HEK293 (cell line): ENCODE measurements at regions not wholly inside any gene's neighbourhood (a gene's known extent, or its start where the extent isn't known, plus 50 kb on each side); places are given as distances from the start of the nearest gene placed in this dataset.

Experiments used
- CTCF ChIA-PET: fragments of 350-600 bp; formaldehyde crosslinking; extraction: SDS; loops from one replicate; lab custom pipeline; 2021; ENCODE audit warnings: antibody characterized with exemption; lab: Yijun Ruan, JAX
- POLR2A ChIA-PET: fragments of 300-600 bp; formaldehyde crosslinking; extraction: SDS; loops from one replicate; lab custom pipeline; 2020; ENCODE audit warnings: antibody characterized with exemption, inconsistent platforms; lab: Yijun Ruan, JAX
- H3K27ac ChIP-seq: fragments of 200-500 bp; sonication (Bioruptor generic); 2 replicates; pipeline ENCODE4 v1.5.1; 2014; ENCODE audit warnings: low read depth, low read length, control low read depth, inconsistent platforms; ENCODE audit errors: extremely low read depth
- H3K36me3 ChIP-seq, 2 experiments: fragments of 200-500 bp in 1 of 2; sonication (Bioruptor generic) in 1 of 2; 1 replicate in 1 of 2; 2 replicates in 1 of 2; pipeline ENCODE4 v1.5.1; 2014 to 2017; ENCODE audit warnings: inconsistent platforms in 2 of 2, low read length in 2 of 2; ENCODE audit not compliant: control insufficient read depth in 2 of 2, insufficient read depth in 1 of 2
- H3K4me1 ChIP-seq: fragments of 200-500 bp; sonication (Bioruptor generic); 2 replicates; pipeline ENCODE4 v1.5.1; 2014; ENCODE audit warnings: mild to moderate bottlenecking, low read length, inconsistent platforms; ENCODE audit not compliant: control insufficient read depth, insufficient read depth
- H3K4me3 ChIP-seq: 2 replicates; pipeline ENCODE4 v1.5.1; 2011; ENCODE audit warnings: low read depth, mild to moderate bottlenecking, control low read depth, low read length, moderate library complexity
- H3K9me3 ChIP-seq: fragments of 200-500 bp; sonication (Bioruptor generic); 2 replicates; pipeline ENCODE4 v1.5.1; 2014; ENCODE audit warnings: low read depth, low read length, inconsistent platforms; ENCODE audit not compliant: control insufficient read depth, insufficient read depth
- BCL11A ChIP-seq: fragments of 450-650 bp; formaldehyde crosslinking; IDR thresholded peaks from 2 replicates; pipeline ENCODE4 v1.5.1; 2016; ENCODE audit warnings: low read depth, missing biosample characterization, missing genetic modification characterization
- BCL6B ChIP-seq: fragments of 450-650 bp; formaldehyde crosslinking; IDR thresholded peaks from 2 replicates; pipeline ENCODE4 v1.5.1; 2017; ENCODE audit warnings: missing biosample characterization, missing genetic modification characterization
- CTCF ChIP-seq: fragments of 450-650 bp; formaldehyde crosslinking; IDR thresholded peaks from 2 replicates; pipeline ENCODE4 v1.5.1; 2016; ENCODE audit warnings: missing biosample characterization, missing genetic modification characterization
- MYNN ChIP-seq: fragments of 450-650 bp; formaldehyde crosslinking; IDR thresholded peaks from 2 replicates; pipeline ENCODE4 v1.5.1; 2016; ENCODE audit warnings: missing biosample characterization, missing genetic modification characterization, borderline replicate concordance
- REST ChIP-seq: fragments of 450-650 bp; formaldehyde crosslinking; IDR thresholded peaks from 2 replicates; pipeline ENCODE4 v1.5.1; 2016; ENCODE audit warnings: missing biosample characterization, missing genetic modification characterization
- SALL2 ChIP-seq: fragments of 450-650 bp; formaldehyde crosslinking; IDR thresholded peaks from 2 replicates; pipeline ENCODE4 v1.5.0; 2017; ENCODE audit warnings: missing biosample characterization, mild to moderate bottlenecking, missing genetic modification characterization, borderline replicate concordance
- SCRT2 ChIP-seq: fragments of 450-650 bp; formaldehyde crosslinking; IDR thresholded peaks from 2 replicates; pipeline ENCODE4 v1.5.1; 2016; ENCODE audit warnings: missing biosample characterization, missing genetic modification characterization
- SETDB1 ChIP-seq: IDR thresholded peaks from one replicate; pipeline ENCODE4 v1.6.1; 2017; ENCODE audit warnings: mild to moderate bottlenecking, low read length, moderate library complexity, mixed read lengths; ENCODE audit not compliant: insufficient read length
- ZFP41 ChIP-seq: fragments of 450-650 bp; formaldehyde crosslinking; IDR thresholded peaks from 2 replicates; pipeline ENCODE4 v1.5.1; 2016; ENCODE audit warnings: missing biosample characterization, missing genetic modification characterization, borderline replicate concordance
- ZNF155 ChIP-seq: fragments of 450-650 bp; formaldehyde crosslinking; IDR thresholded peaks from 2 replicates; pipeline ENCODE4 v1.5.1; 2016; ENCODE audit warnings: missing biosample characterization, missing genetic modification characterization
- ZNF184 ChIP-seq: fragments of 450-650 bp; IDR thresholded peaks from 2 replicates; pipeline ENCODE4 v1.5.1; 2018; ENCODE audit warnings: missing biosample characterization, mild to moderate bottlenecking, missing genetic modification characterization
- ZNF211 ChIP-seq: fragments of 450-650 bp; formaldehyde crosslinking; IDR thresholded peaks from 2 replicates; pipeline ENCODE4 v1.5.1; 2016; ENCODE audit warnings: low read depth, missing biosample characterization, missing genetic modification characterization
- ZNF404 ChIP-seq: fragments of 450-650 bp; formaldehyde crosslinking; IDR thresholded peaks from 2 replicates; pipeline ENCODE4 v1.5.1; 2017; ENCODE audit warnings: missing biosample characterization, missing genetic modification characterization
- ZNF423 ChIP-seq: fragments of 450-650 bp; formaldehyde crosslinking; IDR thresholded peaks from 2 replicates; pipeline ENCODE4 v1.5.1; 2016; ENCODE audit warnings: missing biosample characterization, missing genetic modification characterization
- ZNF433 ChIP-seq: fragments of 450-650 bp; formaldehyde crosslinking; IDR thresholded peaks from 2 replicates; pipeline ENCODE4 v1.5.1; 2016; ENCODE audit warnings: missing biosample characterization, missing genetic modification characterization, low read depth
- ZNF473 ChIP-seq: fragments of 450-650 bp; formaldehyde crosslinking; IDR thresholded peaks from 2 replicates; pipeline ENCODE4 v1.5.1; 2017; ENCODE audit warnings: missing biosample characterization, missing genetic modification characterization
- ZNF639 ChIP-seq: fragments of 450-650 bp; formaldehyde crosslinking; IDR thresholded peaks from 2 replicates; pipeline ENCODE4 v1.5.1; 2016; ENCODE audit warnings: missing biosample characterization, missing genetic modification characterization
- ZNF660 ChIP-seq: fragments of 450-650 bp; IDR thresholded peaks from 2 replicates; pipeline ENCODE4 v1.5.1; 2018; ENCODE audit warnings: missing biosample characterization, mild to moderate bottlenecking, missing genetic modification characterization
- ZNF76 ChIP-seq: fragments of 450-650 bp; formaldehyde crosslinking; IDR thresholded peaks from 2 replicates; pipeline ENCODE4; 2016; ENCODE audit warnings: low read depth, missing biosample characterization, missing genetic modification characterization, borderline replicate concordance
- ZNF768 ChIP-seq: fragments of 450-650 bp; formaldehyde crosslinking; IDR thresholded peaks from 2 replicates; pipeline ENCODE4 v1.5.1; 2018; ENCODE audit warnings: missing biosample characterization, mild to moderate bottlenecking, missing genetic modification characterization
- ZNF792 ChIP-seq: fragments of 450-650 bp; formaldehyde crosslinking; IDR thresholded peaks from 2 replicates; pipeline ENCODE4 v1.5.1; 2016; ENCODE audit warnings: missing biosample characterization, missing genetic modification characterization
- ZSCAN18 ChIP-seq: fragments of 450-650 bp; formaldehyde crosslinking; IDR thresholded peaks from 2 replicates; pipeline ENCODE4 v1.5.1; 2016; ENCODE audit warnings: missing biosample characterization, missing genetic modification characterization
- ZSCAN23 ChIP-seq: fragments of 450-650 bp; formaldehyde crosslinking; IDR thresholded peaks from 2 replicates; pipeline ENCODE4 v1.5.1; 2016; ENCODE audit warnings: missing biosample characterization, missing genetic modification characterization

- ChIA-PET CTCF (no interaction called here), POLR2A (no interaction called here)
- H3K4me1 ChIP-seq, result no peaks in the 10 kb centered on the region
Measured at GRCh38 chr15:37536967-37537605, 397.4 kb upstream of the TMCO5A start.

GRCh38 chr15:37537802-37538201 is 396.6 kb upstream of the TMCO5A start:
- Histone ChIP-seq H3K4me1 (no peaks in the 10 kb centered on the region), H3K4me3 (no peak overlapping the region), H3K9me3 (no peaks in the 10 kb centered on the region), H3K27ac (no peak overlapping the region), H3K36me3 (no peaks in the 10 kb centered on the region)
- ChIA-PET CTCF (no interaction called here), POLR2A (no interaction called here)
- no peak for TF ChIP-seq ZNF423
- no peak for TF ChIP-seq SALL2
- no peak for TF ChIP-seq ZNF76
- TF ChIP-seq ZNF404 (tag by site-specific recombination), result no peak
- TF ChIP-seq SCRT2 (tag by site-specific recombination), result no peak
- no peak for TF ChIP-seq MYNN (tag by site-specific recombination)
- no peak for TF ChIP-seq ZSCAN18
- TF ChIP-seq REST (tag by site-specific recombination), result no peak
- no peak for TF ChIP-seq ZNF433 (tag by site-specific recombination)
- no peak for TF ChIP-seq ZNF211 (tag by site-specific recombination)
- no peak for TF ChIP-seq ZNF768
- no peak for TF ChIP-seq BCL6B (tag by site-specific recombination)
- no peak for TF ChIP-seq ZFP41 (tag by site-specific recombination)
- no peak for TF ChIP-seq ZNF660 (tag by site-specific recombination)

More at GRCh38 chr15:37536967-37537605, 397.4 kb upstream of the TMCO5A start:
- H3K36me3 ChIP-seq, result no peaks in the 10 kb centered on the region
- H3K27ac ChIP-seq, result no peak overlapping the region
- H3K9me3 ChIP-seq, result no peaks in the 10 kb centered on the region
- TF ChIP-seq BCL11A (no peak), ZNF155 (no peak), SETDB1 (no peak), CTCF (no peak), ZNF639 (tag by site-specific recombination) (no peak), ZSCAN23 (tag by site-specific recombination) (no peak), ZNF792 (tag by site-specific recombination) (no peak), ZNF473 (no peak), ZNF184 (tag by site-specific recombination) (no peak)
- H3K4me3 ChIP-seq, result no peak overlapping the region
